ENCODE measurements at regions not wholly inside any gene's neighbourhood (a gene's known extent, or its start where the extent isn't known, plus 50 kb on each side); places are given as distances from the start of the nearest gene placed in this dataset.
"Not testable (repeated sequence)": the region's sequence is repeated elsewhere in the genome, so short reads cannot be mapped to it uniquely, and the experiment has no call there.

DNA sequence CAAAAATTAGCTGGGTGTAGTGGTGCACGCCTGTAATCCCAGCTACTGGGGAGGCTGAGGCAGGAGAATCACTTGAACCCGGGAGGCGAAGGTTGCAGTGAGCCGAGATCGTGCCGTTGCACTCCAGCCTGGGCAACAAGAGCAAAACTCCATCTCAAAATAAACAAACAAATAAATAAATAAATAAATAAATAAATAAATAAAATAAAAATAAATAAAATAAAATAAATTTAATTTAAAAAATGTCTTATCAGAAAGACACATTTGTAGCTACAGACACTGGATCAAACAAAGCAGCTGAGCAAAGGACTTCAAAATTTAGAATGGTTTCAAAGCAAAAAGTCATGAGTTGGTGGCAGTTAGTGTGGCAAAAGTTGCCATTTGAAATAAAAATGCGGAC, 158.2 kb upstream of the EPB41L3 start:
- TF ChIP-seq POLR2A, EP300 (IDR thresholded peaks at IDR 0.05): not testable (repeated sequence)
- TF ChIP-seq, protein P1, sequence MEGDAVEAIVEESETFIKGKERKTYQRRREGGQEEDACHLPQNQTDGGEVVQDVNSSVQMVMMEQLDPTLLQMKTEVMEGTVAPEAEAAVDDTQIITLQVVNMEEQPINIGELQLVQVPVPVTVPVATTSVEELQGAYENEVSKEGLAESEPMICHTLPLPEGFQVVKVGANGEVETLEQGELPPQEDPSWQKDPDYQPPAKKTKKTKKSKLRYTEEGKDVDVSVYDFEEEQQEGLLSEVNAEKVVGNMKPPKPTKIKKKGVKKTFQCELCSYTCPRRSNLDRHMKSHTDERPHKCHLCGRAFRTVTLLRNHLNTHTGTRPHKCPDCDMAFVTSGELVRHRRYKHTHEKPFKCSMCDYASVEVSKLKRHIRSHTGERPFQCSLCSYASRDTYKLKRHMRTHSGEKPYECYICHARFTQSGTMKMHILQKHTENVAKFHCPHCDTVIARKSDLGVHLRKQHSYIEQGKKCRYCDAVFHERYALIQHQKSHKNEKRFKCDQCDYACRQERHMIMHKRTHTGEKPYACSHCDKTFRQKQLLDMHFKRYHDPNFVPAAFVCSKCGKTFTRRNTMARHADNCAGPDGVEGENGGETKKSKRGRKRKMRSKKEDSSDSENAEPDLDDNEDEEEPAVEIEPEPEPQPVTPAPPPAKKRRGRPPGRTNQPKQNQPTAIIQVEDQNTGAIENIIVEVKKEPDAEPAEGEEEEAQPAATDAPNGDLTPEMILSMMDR (IDR thresholded peaks at IDR 0.05), result not testable (repeated sequence)

Data from tibial nerve (tissue), 4 donors.